Neural crest cell (in vitro differentiated cells): ENCODE measurements at regions not wholly inside any gene's neighbourhood (a gene's known extent, or its start where the extent isn't known, plus 50 kb on each side); places are given as distances from the start of the nearest gene placed in this dataset.

ENCODE experiments used
- DNase-seq: peaks from one replicate; pipeline ENCODE4 v3.0.0; 2021; ENCODE audit warnings: low read depth, mixed read lengths, low spot score
- H3K27ac Mint-ChIP-seq: one replicate; pipeline ENCODE4 v1.8.0; 2021; ENCODE audit warnings: mild to moderate bottlenecking, mixed read lengths; ENCODE audit not compliant: unreplicated experiment
- H3K27me3 Mint-ChIP-seq: 2 replicates; pipeline ENCODE4 v1.8.0; 2021; ENCODE audit warnings: low read depth, mild to moderate bottlenecking, mixed read lengths
- H3K36me3 Mint-ChIP-seq: 2 replicates; pipeline ENCODE4 v1.8.0; 2021; ENCODE audit warnings: low read depth, mild to moderate bottlenecking, mixed read lengths
- H3K4me1 Mint-ChIP-seq: 2 replicates; pipeline ENCODE4 v1.8.0; 2021; ENCODE audit warnings: mixed read lengths
- H3K4me3 Mint-ChIP-seq: one replicate; pipeline ENCODE4 v1.8.0; 2021; ENCODE audit warnings: mild to moderate bottlenecking, mixed read lengths
- H3K9me3 Mint-ChIP-seq: 2 replicates; pipeline ENCODE4 v1.8.0; 2021; ENCODE audit warnings: mixed read lengths
- TF ChIP-seq, protein P1 (sequence below): fragments of 200-600 bp; sonication (generic); conservative IDR thresholded peaks from 2 replicates; pipeline ENCODE4 v1.5.0; 2021; ENCODE audit warnings: antibody characterized with exemption, mild to moderate bottlenecking

DNA sequence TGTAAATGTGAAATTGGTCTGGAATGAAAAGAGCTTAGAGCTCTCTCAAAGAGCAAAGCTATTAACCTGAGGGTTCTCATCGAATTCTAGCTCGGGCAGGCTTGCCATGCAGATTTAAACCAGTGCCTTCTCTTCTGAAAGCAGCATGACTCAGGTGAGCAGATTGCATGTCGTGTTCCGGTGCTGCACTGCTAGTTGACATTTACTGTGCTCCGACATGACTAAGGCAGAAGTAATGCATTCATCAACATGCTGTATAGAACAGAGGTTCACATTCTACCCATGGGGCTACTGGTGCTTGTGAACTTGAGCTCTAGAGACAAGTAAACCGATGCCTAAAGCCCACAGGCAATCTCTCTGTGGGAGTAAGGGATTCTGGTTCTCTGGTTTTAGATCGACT is 947.7 kb downstream of the EFNB2 start:
- peaks cover 13% of the 10 kb centered on the region for H3K4me1 Mint-ChIP-seq
- peaks cover 9% of the 10 kb centered on the region for H3K9me3 Mint-ChIP-seq
- H3K27ac Mint-ChIP-seq: no peak overlapping the region
- no peaks in the 10 kb centered on the region for H3K27me3 Mint-ChIP-seq
- H3K36me3 Mint-ChIP-seq: no peaks in the 10 kb centered on the region
- TF ChIP-seq, protein P1, sequence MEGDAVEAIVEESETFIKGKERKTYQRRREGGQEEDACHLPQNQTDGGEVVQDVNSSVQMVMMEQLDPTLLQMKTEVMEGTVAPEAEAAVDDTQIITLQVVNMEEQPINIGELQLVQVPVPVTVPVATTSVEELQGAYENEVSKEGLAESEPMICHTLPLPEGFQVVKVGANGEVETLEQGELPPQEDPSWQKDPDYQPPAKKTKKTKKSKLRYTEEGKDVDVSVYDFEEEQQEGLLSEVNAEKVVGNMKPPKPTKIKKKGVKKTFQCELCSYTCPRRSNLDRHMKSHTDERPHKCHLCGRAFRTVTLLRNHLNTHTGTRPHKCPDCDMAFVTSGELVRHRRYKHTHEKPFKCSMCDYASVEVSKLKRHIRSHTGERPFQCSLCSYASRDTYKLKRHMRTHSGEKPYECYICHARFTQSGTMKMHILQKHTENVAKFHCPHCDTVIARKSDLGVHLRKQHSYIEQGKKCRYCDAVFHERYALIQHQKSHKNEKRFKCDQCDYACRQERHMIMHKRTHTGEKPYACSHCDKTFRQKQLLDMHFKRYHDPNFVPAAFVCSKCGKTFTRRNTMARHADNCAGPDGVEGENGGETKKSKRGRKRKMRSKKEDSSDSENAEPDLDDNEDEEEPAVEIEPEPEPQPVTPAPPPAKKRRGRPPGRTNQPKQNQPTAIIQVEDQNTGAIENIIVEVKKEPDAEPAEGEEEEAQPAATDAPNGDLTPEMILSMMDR: no peak
- no peak overlapping the region for H3K4me3 Mint-ChIP-seq
- no peak for DNase-seq

DNA sequence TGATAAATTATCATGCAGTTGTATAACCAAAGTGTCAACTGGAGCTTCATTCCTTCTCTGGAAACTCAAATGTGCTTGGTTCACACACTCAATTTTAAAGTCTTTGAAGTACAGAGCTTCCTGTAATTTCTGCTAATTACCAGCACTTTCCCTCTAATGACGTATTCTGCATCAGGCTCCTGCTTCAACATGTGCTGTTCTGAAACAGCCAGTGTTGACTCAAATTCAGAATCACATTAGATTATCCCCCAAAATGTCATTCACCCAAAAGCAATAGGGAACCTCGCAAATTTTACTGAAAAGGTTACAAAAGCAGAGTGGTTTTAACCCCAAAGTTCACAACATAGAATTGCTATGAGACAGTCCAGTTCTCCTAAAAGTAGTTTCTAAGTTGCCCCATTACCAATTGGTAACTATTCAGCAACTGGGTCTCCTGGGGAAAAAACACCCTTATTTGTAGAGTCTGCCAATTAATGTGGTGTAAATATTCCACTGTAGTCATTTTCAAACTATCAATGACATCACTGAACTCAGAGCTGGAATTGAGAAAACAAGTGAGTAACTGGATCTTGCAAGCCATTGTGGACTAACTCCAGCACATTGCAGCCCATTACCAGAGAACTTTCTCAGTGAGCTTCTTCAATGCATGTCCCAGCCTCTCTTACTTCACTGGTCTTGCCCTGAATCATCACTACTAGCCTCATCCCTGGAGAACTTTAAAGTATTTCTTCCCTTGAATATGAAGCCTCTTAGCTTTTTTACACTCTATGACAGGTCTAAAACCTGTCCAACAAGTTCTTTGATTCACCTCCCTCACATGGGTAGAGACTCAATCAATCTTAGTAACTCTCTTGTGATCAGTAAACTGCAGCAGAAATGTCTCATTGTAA is 955.4 kb downstream of the EFNB2 start:
- Mint-ChIP-seq H3K9me3 (peaks cover 10% of the 10 kb centered on the region), H3K4me3 (no peak overlapping the region), H3K27me3 (no peaks in the 10 kb centered on the region), H3K4me1 (no peaks in the 10 kb centered on the region), H3K36me3 (no peaks in the 10 kb centered on the region), H3K27ac (no peak overlapping the region)
- no peak for DNase-seq
- TF ChIP-seq, protein P1: no peak

DNA sequence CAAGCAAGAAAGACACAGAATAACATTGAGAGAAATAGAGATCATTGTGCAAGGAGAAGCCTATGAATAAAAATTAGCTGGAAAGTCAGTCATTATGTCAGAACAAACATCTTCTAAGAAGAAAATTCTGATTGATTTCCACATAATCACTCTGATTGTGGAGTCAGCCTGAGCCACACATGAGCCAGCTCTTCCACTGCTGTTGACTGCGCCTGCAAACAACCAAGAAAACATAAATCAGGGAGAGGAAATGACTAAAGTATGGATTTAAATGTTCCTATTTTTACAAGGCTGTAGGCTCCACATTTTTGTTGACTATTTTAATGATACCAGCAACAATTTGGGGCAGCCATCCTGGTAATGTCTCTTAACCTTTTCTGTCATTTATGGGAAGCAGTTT is 962.3 kb downstream of the EFNB2 start:
- TF ChIP-seq, protein P1: no peak
- H3K36me3 Mint-ChIP-seq: peaks cover 6% of the 10 kb centered on the region
- no peaks in the 10 kb centered on the region for H3K27me3 Mint-ChIP-seq
- DNase-seq: no peak
- H3K4me3 Mint-ChIP-seq: no peak overlapping the region
- peaks cover 12% of the 10 kb centered on the region for H3K9me3 Mint-ChIP-seq
- no peak overlapping the region for H3K27ac Mint-ChIP-seq
- peaks cover 4% of the 10 kb centered on the region for H3K4me1 Mint-ChIP-seq

DNA sequence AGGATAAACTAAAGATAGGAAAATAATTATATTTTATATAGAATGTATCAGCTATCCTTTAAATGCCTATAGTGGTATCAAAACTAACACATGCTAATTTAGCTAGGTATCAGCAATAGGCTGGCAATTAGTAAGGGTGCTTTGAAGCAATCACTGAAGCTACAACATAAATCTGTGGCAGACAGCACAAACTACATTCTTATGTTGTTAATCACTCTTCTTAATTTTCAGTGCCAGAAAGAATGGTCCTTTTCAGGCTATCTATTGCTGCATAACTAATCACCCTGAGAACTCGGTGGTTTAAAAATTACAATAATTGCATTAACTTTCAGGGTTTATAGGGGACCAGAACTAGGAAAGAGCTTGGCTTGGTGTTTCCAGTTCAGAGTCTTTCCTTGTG is 963.1 kb downstream of the EFNB2 start:
- TF ChIP-seq, protein P1: no peak
- peaks cover 12% of the 10 kb centered on the region for H3K9me3 Mint-ChIP-seq
- no peak for DNase-seq
- H3K27ac Mint-ChIP-seq: no peak overlapping the region
- no peak overlapping the region for H3K4me3 Mint-ChIP-seq
- H3K36me3 Mint-ChIP-seq: peaks cover 7% of the 10 kb centered on the region
- peaks cover 4% of the 10 kb centered on the region for H3K4me1 Mint-ChIP-seq
- no peaks in the 10 kb centered on the region for H3K27me3 Mint-ChIP-seq

DNA sequence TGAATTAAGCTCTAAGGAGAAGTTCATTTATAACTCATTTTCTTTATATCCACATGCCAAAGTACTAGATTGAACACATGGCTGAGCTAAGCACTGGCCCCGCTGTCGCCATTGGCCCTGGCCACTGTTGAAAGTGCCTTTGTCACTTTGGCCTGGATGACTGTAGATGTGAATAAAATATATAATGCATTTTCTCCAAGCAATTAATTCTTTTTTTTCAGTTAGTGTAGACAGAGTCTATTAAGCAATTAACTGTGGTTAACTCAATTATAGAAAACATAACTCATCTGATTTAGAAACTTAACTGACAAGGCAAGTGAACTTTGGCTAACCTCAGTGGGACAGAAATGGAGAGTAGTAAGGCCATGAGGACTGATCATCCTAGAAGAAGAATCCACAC is 965.6 kb downstream of the EFNB2 start:
- no peak for DNase-seq
- TF ChIP-seq, protein P1: no peak
- Mint-ChIP-seq H3K27ac (no peak overlapping the region), H3K27me3 (no peaks in the 10 kb centered on the region), H3K36me3 (peaks cover 8% of the 10 kb centered on the region), H3K9me3 (peaks cover 9% of the 10 kb centered on the region), H3K4me1 (peaks cover 4% of the 10 kb centered on the region), H3K4me3 (no peak overlapping the region)
